ENCODE measurements at regions not wholly inside any gene's neighbourhood (a gene's known extent, or its start where the extent isn't known, plus 50 kb on each side); places are given as distances from the start of the nearest gene placed in this dataset.
A peak's percentile ranks its signal among the peaks of the same experiment; 100 is the strongest.

- no CpG with 5 or more reads among the region's 1 CpG for WGBS (ENCODE audit: insufficient coverage)
- peaks cover 0 to 2% (median 0%) of the 10 kb centered on the region in 7 donors for H3K9me3 Mint-ChIP-seq
- no peaks in the 10 kb centered on the region for H3K79me2 ChIP-seq (ENCODE audit: insufficient read depth, low read length)
- no peaks in the 10 kb centered on the region for H4K20me1 ChIP-seq (ENCODE audit: insufficient read depth, low read length)
- H3K4me1 ChIP-seq (ENCODE audit: control insufficient read depth in 1 of 2, insufficient read depth in 2 of 2, low read length in 2 of 2), result no peaks in the 10 kb centered on the region
- TF ChIP-seq, protein P1, sequence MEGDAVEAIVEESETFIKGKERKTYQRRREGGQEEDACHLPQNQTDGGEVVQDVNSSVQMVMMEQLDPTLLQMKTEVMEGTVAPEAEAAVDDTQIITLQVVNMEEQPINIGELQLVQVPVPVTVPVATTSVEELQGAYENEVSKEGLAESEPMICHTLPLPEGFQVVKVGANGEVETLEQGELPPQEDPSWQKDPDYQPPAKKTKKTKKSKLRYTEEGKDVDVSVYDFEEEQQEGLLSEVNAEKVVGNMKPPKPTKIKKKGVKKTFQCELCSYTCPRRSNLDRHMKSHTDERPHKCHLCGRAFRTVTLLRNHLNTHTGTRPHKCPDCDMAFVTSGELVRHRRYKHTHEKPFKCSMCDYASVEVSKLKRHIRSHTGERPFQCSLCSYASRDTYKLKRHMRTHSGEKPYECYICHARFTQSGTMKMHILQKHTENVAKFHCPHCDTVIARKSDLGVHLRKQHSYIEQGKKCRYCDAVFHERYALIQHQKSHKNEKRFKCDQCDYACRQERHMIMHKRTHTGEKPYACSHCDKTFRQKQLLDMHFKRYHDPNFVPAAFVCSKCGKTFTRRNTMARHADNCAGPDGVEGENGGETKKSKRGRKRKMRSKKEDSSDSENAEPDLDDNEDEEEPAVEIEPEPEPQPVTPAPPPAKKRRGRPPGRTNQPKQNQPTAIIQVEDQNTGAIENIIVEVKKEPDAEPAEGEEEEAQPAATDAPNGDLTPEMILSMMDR (IDR thresholded peaks at IDR 0.05), result no peak
- intact Hi-C loops (cut with micrococcal nuclease), result no loop called here
- H3K4me3 Mint-ChIP-seq, result no peak overlapping the region
- no peak overlapping the region for H3K4me2 ChIP-seq (replicated peaks; ENCODE audit: extremely low read depth, low read length, poor library complexity, severe bottlenecking)
- H2AFZ ChIP-seq (ENCODE audit: insufficient read depth, low read depth, low read length, poor library complexity, severe bottlenecking), result no peak overlapping the region
- no peak for DNase-seq
- H3K9ac ChIP-seq (ENCODE audit: insufficient read depth, low read length, poor library complexity, severe bottlenecking), result no peak overlapping the region
- H3K36me3 Mint-ChIP-seq, result no peaks in the 10 kb centered on the region
- H3K4me3 ChIP-seq (replicated peaks in 1 of 3; ENCODE audit: low read depth in 2 of 3, low read length in 3 of 3), result no peak overlapping the region
- H3K27me3 Mint-ChIP-seq (ENCODE audit: low read depth in 3 of 3), result peaks cover 0 to 4% (median 3%) of the 10 kb centered on the region in 3 donors
- no peak overlapping the region for H3K27ac Mint-ChIP-seq
- no peaks in the 10 kb centered on the region for H3K27me3 ChIP-seq (ENCODE audit: control insufficient read depth in 2 of 2, insufficient read depth in 2 of 2, low read length in 2 of 2)
- no peaks in the 10 kb centered on the region for H3K36me3 ChIP-seq (replicated peaks in 1 of 2; ENCODE audit: control insufficient read depth in 1 of 2, insufficient read depth in 2 of 2, low read length in 2 of 2)
- H3K27ac ChIP-seq (ENCODE audit: low read depth in 1 of 2, low read length in 2 of 2), result no peak overlapping the region
- H3K9me3 ChIP-seq (replicated peaks in 1 of 2; ENCODE audit: control insufficient read depth in 1 of 2, insufficient read depth in 1 of 2, low read length in 2 of 2), result no peaks in the 10 kb centered on the region
- no peaks in the 10 kb centered on the region for H3K4me1 Mint-ChIP-seq
These were observed 110.4 kb upstream of the CPSF6 start for GRCh38 chr12:69129017-69129416.

DNA sequence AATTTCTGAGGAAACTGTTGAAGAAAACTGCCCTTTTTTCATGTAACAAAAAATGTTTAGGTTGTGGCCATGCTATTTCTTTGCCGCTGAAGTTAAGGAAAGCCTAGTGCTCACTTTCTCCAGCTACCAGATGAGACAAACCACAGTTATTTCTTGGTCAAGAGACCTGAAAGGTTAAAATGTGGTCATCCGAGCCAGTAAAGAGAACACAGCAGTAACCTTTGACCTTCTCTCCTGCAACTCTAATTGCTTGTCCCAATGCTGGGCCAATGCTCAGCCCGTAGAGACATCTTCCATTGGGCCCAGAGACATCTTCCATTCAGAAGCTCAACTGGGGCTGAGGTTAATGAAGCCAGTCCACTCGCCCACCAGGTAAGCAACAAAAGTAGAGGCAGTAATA is 109.8 kb upstream of the CPSF6 start:
- no peaks in the 10 kb centered on the region for H3K4me1 Mint-ChIP-seq
- TF ChIP-seq, protein P1 (IDR thresholded peaks at IDR 0.05), result no peak
- no peaks in the 10 kb centered on the region for H3K27me3 ChIP-seq (ENCODE audit: control insufficient read depth in 2 of 2, insufficient read depth in 2 of 2, low read length in 2 of 2)
- no peak for DNase-seq
- H3K9me3 ChIP-seq (replicated peaks in 1 of 2; ENCODE audit: control insufficient read depth in 1 of 2, insufficient read depth in 1 of 2, low read length in 2 of 2), result no peaks in the 10 kb centered on the region
- H4K20me1 ChIP-seq (ENCODE audit: insufficient read depth, low read length), result no peaks in the 10 kb centered on the region
- no peaks in the 10 kb centered on the region for H3K36me3 Mint-ChIP-seq
- peaks cover 0 to 5% (median 4%) of the 10 kb centered on the region in 3 donors for H3K27me3 Mint-ChIP-seq (ENCODE audit: low read depth in 3 of 3)
- intact Hi-C loops (cut with micrococcal nuclease), result no loop called here
- no peak overlapping the region for H2AFZ ChIP-seq (ENCODE audit: insufficient read depth, low read depth, low read length, poor library complexity, severe bottlenecking)
- no peak overlapping the region for H3K27ac ChIP-seq (ENCODE audit: low read depth in 1 of 2, low read length in 2 of 2)
- H3K4me3 Mint-ChIP-seq, result no peak overlapping the region
- 91% methylated on average over 4 of the region's 4 CpGs for WGBS (ENCODE audit: insufficient coverage)
- no peak overlapping the region for H3K4me2 ChIP-seq (replicated peaks; ENCODE audit: extremely low read depth, low read length, poor library complexity, severe bottlenecking)
- H3K36me3 ChIP-seq (replicated peaks in 1 of 2; ENCODE audit: control insufficient read depth in 1 of 2, insufficient read depth in 2 of 2, low read length in 2 of 2), result no peaks in the 10 kb centered on the region
- peak overlapping the region in 1 of 7 donors; percentile 54 for H3K27ac Mint-ChIP-seq
- H3K4me1 ChIP-seq (ENCODE audit: control insufficient read depth in 1 of 2, insufficient read depth in 2 of 2, low read length in 2 of 2), result no peaks in the 10 kb centered on the region
- H3K9ac ChIP-seq (ENCODE audit: insufficient read depth, low read length, poor library complexity, severe bottlenecking), result no peak overlapping the region
- no peak overlapping the region for H3K4me3 ChIP-seq (replicated peaks in 1 of 3; ENCODE audit: low read depth in 2 of 3, low read length in 3 of 3)
- peaks cover 0 to 7% (median 0%) of the 10 kb centered on the region in 7 donors for H3K9me3 Mint-ChIP-seq
- H3K79me2 ChIP-seq (ENCODE audit: insufficient read depth, low read length), result no peaks in the 10 kb centered on the region

Data from CD14-positive monocyte (primary cell).